Osteocyte (in vitro differentiated cells): ENCODE measurements at regions not wholly inside any gene's neighbourhood (a gene's known extent, or its start where the extent isn't known, plus 50 kb on each side); places are given as distances from the start of the nearest gene placed in this dataset.

Source experiments
- DNase-seq: peaks from one replicate; pipeline ENCODE4 v3.0.0; 2021; ENCODE audit warnings: mixed read lengths; ENCODE audit not compliant: unreplicated experiment; ENCODE audit errors: extremely low spot score
- H3K27ac Mint-ChIP-seq: one replicate; pipeline ENCODE4 v1.8.0; 2021; ENCODE audit warnings: mild to moderate bottlenecking, mixed read lengths; ENCODE audit not compliant: unreplicated experiment
- H3K27me3 Mint-ChIP-seq: one replicate; pipeline ENCODE4 v1.8.0; 2021; ENCODE audit warnings: mixed read lengths; ENCODE audit not compliant: unreplicated experiment
- H3K36me3 Mint-ChIP-seq: one replicate; pipeline ENCODE4 v1.8.0; 2021; ENCODE audit warnings: mixed read lengths; ENCODE audit not compliant: unreplicated experiment
- H3K4me1 Mint-ChIP-seq: one replicate; pipeline ENCODE4 v1.8.0; 2021; ENCODE audit warnings: mixed read lengths; ENCODE audit not compliant: unreplicated experiment
- H3K4me3 Mint-ChIP-seq: one replicate; pipeline ENCODE4 v1.8.0; 2021; ENCODE audit warnings: mild to moderate bottlenecking, moderate library complexity, mixed read lengths; ENCODE audit not compliant: unreplicated experiment
- H3K9me3 Mint-ChIP-seq: one replicate; pipeline ENCODE4 v1.8.0; 2021; ENCODE audit warnings: mixed read lengths; ENCODE audit not compliant: unreplicated experiment
- TF ChIP-seq, protein P1 (sequence below): fragments of 200-600 bp; sonication (generic); IDR thresholded peaks from 2 replicates; pipeline ENCODE4 v1.5.0; 2021; ENCODE audit warnings: antibody characterized with exemption, mild to moderate bottlenecking, moderate library complexity

- Mint-ChIP-seq H3K4me1 (peaks cover 18% of the 10 kb centered on the region), H3K4me3 (no peak overlapping the region), H3K27ac (peak overlapping the region; percentile 8)
Measured at GRCh38 chr5:122576256-122577016, 198.4 kb upstream of the SNX2 start.

GRCh38 chr5:122581629-122582028 lies 193.3 kb upstream of the SNX2 start:
- peaks cover 4% of the 10 kb centered on the region for H3K27me3 Mint-ChIP-seq
- no peaks in the 10 kb centered on the region for H3K36me3 Mint-ChIP-seq
- no peak overlapping the region for H3K4me3 Mint-ChIP-seq
- H3K27ac Mint-ChIP-seq, result no peak overlapping the region
- no peak for DNase-seq
- peaks cover 30% of the 10 kb centered on the region for H3K4me1 Mint-ChIP-seq
- no peaks in the 10 kb centered on the region for H3K9me3 Mint-ChIP-seq
- TF ChIP-seq, protein P1, sequence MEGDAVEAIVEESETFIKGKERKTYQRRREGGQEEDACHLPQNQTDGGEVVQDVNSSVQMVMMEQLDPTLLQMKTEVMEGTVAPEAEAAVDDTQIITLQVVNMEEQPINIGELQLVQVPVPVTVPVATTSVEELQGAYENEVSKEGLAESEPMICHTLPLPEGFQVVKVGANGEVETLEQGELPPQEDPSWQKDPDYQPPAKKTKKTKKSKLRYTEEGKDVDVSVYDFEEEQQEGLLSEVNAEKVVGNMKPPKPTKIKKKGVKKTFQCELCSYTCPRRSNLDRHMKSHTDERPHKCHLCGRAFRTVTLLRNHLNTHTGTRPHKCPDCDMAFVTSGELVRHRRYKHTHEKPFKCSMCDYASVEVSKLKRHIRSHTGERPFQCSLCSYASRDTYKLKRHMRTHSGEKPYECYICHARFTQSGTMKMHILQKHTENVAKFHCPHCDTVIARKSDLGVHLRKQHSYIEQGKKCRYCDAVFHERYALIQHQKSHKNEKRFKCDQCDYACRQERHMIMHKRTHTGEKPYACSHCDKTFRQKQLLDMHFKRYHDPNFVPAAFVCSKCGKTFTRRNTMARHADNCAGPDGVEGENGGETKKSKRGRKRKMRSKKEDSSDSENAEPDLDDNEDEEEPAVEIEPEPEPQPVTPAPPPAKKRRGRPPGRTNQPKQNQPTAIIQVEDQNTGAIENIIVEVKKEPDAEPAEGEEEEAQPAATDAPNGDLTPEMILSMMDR, result no peak

More at GRCh38 chr5:122576256-122577016, 198.4 kb upstream of the SNX2 start:
- Mint-ChIP-seq H3K27me3 (peaks cover 6% of the 10 kb centered on the region), H3K36me3 (no peaks in the 10 kb centered on the region), H3K9me3 (no peaks in the 10 kb centered on the region)
- TF ChIP-seq, protein P1, result no peak
- DNase-seq, result no peak

GRCh38 chr5:122584411-122585300 lies 190.2 kb upstream of the SNX2 start:
- H3K4me3 Mint-ChIP-seq, result no peak overlapping the region
- peaks cover 37% of the 10 kb centered on the region for H3K4me1 Mint-ChIP-seq
- H3K9me3 Mint-ChIP-seq, result no peaks in the 10 kb centered on the region
- H3K27me3 Mint-ChIP-seq, result no peaks in the 10 kb centered on the region
- TF ChIP-seq, protein P1, result no peak
- H3K36me3 Mint-ChIP-seq, result no peaks in the 10 kb centered on the region
- DNase-seq, result no peak
- H3K27ac Mint-ChIP-seq, result peak overlapping the region; percentile 9

GRCh38 chr5:122585371-122585770 lies 189.5 kb upstream of the SNX2 start:
- no peak overlapping the region for H3K4me3 Mint-ChIP-seq
- no peaks in the 10 kb centered on the region for H3K36me3 Mint-ChIP-seq
- no peaks in the 10 kb centered on the region for H3K9me3 Mint-ChIP-seq
- TF ChIP-seq, protein P1, result no peak
- peaks cover 37% of the 10 kb centered on the region for H3K4me1 Mint-ChIP-seq
- DNase-seq, result no peak
- no peaks in the 10 kb centered on the region for H3K27me3 Mint-ChIP-seq
- no peak overlapping the region for H3K27ac Mint-ChIP-seq

DNA sequence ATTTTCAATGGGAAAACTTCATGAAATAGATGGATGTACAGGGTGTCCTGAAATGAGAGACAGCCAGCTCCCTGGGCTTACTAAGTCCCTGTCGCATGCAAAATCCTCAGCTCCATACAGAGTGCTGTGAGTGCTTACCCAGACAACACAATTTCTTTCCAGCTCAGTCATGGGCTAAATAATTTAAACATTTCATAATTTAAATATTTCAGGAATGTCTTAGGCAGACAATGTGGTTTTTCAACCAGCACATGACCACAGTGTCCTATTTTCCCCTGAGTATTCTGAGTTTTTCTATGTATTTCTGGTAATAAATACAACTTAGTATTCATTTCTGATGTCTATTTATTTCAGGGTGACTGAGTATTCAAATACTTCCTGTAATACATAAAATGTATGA lies 188.5 kb upstream of the SNX2 start:
- Mint-ChIP-seq H3K27me3 (no peaks in the 10 kb centered on the region), H3K4me3 (no peak overlapping the region), H3K9me3 (no peaks in the 10 kb centered on the region), H3K36me3 (no peaks in the 10 kb centered on the region), H3K27ac (peak overlapping the region; percentile 32), H3K4me1 (peaks cover 37% of the 10 kb centered on the region)
- TF ChIP-seq, protein P1, result no peak
- DNase-seq, result no peak
